ENCODE measurements at regions not wholly inside any gene's neighbourhood (a gene's known extent, or its start where the extent isn't known, plus 50 kb on each side); places are given as distances from the start of the nearest gene placed in this dataset.
"Not testable (repeated sequence)": the region's sequence is repeated elsewhere in the genome, so short reads cannot be mapped to it uniquely, and the experiment has no call there.

DNA sequence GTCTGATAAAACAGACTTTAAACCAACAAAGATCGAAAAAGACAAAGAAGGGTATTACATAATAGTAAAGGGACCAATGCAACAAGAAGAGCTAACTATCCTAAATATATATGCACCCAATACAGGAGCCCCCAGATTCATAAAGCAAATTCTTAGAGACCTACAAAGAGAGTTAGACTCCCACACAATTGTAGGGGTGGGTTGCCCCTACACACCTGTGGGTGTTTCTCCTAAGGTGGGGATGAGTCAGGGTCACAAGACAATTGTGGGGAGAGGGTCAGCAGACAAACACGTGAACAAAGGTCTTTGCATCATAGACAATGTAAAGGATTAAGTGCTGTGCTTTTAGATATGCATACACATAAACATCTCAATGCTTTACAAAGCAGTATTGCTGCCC is 269.4 kb upstream of the PRR16 start:
- not testable (repeated sequence) for TF ChIP-seq CTCF, POLR2A (IDR thresholded peaks at IDR 0.05)
